ENCODE measurements at regions not wholly inside any gene's neighbourhood (a gene's known extent, or its start where the extent isn't known, plus 50 kb on each side); places are given as distances from the start of the nearest gene placed in this dataset.

- TF ChIP-seq CTCF (IDR thresholded peaks at IDR 0.05) (no peak), POLR2AphosphoS5 (IDR thresholded peaks at IDR 0.05) (no peak), POLR2A (IDR thresholded peaks at IDR 0.05) (no peak), EP300 (IDR thresholded peaks at IDR 0.05) (no peak)
Observed at GRCh38 chr1:222093518-222093917, 351.6 kb upstream of the DUSP10 start.
